ENCODE measurements at regions not wholly inside any gene's neighbourhood (a gene's known extent, or its start where the extent isn't known, plus 50 kb on each side); places are given as distances from the start of the nearest gene placed in this dataset.

GRCh38 chr16:13560151-13560550 lies 359.8 kb upstream of the ERCC4 start:
- intact Hi-C loops (cut with micrococcal nuclease; ENCODE audit: unreplicated experiment), result no loop called here
- ChIA-PET CTCF (no interaction called here), RAD21 (ENCODE audit: unreplicated experiment) (no interaction called here), SMC1A (ENCODE audit: uncharacterized antibody, unreplicated experiment) (interaction anchor here (0.7 to 1.5 kb wide), 6 partner anchors 10 to 71 kb away, joined by 3 to 4 read pairs (median 3); no protein-coding TSS in a partner anchor), POLR2A (interaction anchor here (0.6 kb wide), 1 partner anchor 193 kb away, joined by 5 read pairs; no protein-coding TSS in a partner anchor)
- no peak overlapping the region for H3K9ac ChIP-seq (ENCODE audit: control insufficient read depth, insufficient read depth, low read length)
- H3K27me3 ChIP-seq (replicated peaks in 1 of 2; ENCODE audit: control insufficient read depth in 2 of 2, insufficient read depth in 2 of 2, low read length in 1 of 2), result no peaks in the 10 kb centered on the region
- H2AFZ ChIP-seq (ENCODE audit: control insufficient read depth, low read depth, low read length), result no peak overlapping the region
- H4K20me1 ChIP-seq (ENCODE audit: control insufficient read depth, insufficient read depth), result no peaks in the 10 kb centered on the region
- H3K4me2 ChIP-seq (ENCODE audit: control insufficient read depth, insufficient read depth), result no peak overlapping the region
- TF ChIP-seq EP300 (IDR thresholded peaks at IDR 0.05; ENCODE audit: borderline replicate concordance in 1 of 2, control insufficient read depth in 1 of 2, low read depth in 2 of 2, low read length in 2 of 2), result no peak
- TF ChIP-seq ZBTB4 (CRISPR knock-in tag; IDR thresholded peaks at IDR 0.05), result no peak
- TF ChIP-seq, protein P1, sequence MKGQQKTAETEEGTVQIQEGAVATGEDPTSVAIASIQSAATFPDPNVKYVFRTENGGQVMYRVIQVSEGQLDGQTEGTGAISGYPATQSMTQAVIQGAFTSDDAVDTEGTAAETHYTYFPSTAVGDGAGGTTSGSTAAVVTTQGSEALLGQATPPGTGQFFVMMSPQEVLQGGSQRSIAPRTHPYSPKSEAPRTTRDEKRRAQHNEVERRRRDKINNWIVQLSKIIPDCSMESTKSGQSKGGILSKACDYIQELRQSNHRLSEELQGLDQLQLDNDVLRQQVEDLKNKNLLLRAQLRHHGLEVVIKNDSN (IDR thresholded peaks at IDR 0.05; ENCODE audit: borderline replicate concordance, extremely low read length, insufficient read depth, low read depth, low read length), result peak; percentile 30
- TF ChIP-seq, protein P2, sequence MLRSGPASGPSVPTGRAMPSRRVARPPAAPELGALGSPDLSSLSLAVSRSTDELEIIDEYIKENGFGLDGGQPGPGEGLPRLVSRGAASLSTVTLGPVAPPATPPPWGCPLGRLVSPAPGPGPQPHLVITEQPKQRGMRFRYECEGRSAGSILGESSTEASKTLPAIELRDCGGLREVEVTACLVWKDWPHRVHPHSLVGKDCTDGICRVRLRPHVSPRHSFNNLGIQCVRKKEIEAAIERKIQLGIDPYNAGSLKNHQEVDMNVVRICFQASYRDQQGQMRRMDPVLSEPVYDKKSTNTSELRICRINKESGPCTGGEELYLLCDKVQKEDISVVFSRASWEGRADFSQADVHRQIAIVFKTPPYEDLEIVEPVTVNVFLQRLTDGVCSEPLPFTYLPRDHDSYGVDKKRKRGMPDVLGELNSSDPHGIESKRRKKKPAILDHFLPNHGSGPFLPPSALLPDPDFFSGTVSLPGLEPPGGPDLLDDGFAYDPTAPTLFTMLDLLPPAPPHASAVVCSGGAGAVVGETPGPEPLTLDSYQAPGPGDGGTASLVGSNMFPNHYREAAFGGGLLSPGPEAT (IDR thresholded peaks at IDR 0.05; ENCODE audit: low read depth), result no peak
- peak; percentile 60; the same call in 1 of the 2 replicates for TF ChIP-seq NFYB (IDR thresholded peaks at IDR 0.05; ENCODE audit: insufficient read depth, low read depth, low read length)
- no peak for TF ChIP-seq BCL3 (IDR thresholded peaks at IDR 0.05; ENCODE audit: borderline replicate concordance, insufficient read depth, low read depth, low read length, poor library complexity, severe bottlenecking)
- no peak for TF ChIP-seq CHD1 (IDR thresholded peaks at IDR 0.05; ENCODE audit: low read depth, low read length)
- peak; percentile 55; the same call in 1 of the 2 replicates for TF ChIP-seq RAD51 (IDR thresholded peaks at IDR 0.05)
- DNase-seq (ENCODE audit: low read depth, low spot score) (no peak), FAIRE-seq (no peak), ATAC-seq (no peak)
- in situ Hi-C loops (cut with MboI), result no loop called here
- no TSS peak for BruUV-seq (replicated peaks)
- H3K36me3 ChIP-seq (ENCODE audit: control insufficient read depth in 2 of 2, insufficient read depth in 2 of 2, low read length in 1 of 2), result no peaks in the 10 kb centered on the region
- H3K9me3 ChIP-seq (replicated peaks; ENCODE audit: control insufficient read depth, insufficient read depth, low read length), result no peaks in the 10 kb centered on the region; the same call in 2 of the 3 replicates
- 1% methylated on average over 5 of the region's 5 CpGs for WGBS (ENCODE audit: insufficient coverage, insufficient replicate concordance, low lambda C conversion rate, missing lambda C conversion rate)
- no peaks in the 10 kb centered on the region for H3K4me1 ChIP-seq (ENCODE audit: control insufficient read depth, insufficient read depth, low read length)
- no peak overlapping the region for H3K4me3 ChIP-seq
- no peaks in the 10 kb centered on the region for H3K79me2 ChIP-seq (ENCODE audit: control insufficient read depth, insufficient read depth, low read length)
- H3K27ac ChIP-seq (ENCODE audit: control insufficient read depth, insufficient read depth), result no peak overlapping the region
